ENCODE measurements at regions not wholly inside any gene's neighbourhood (a gene's known extent, or its start where the extent isn't known, plus 50 kb on each side); places are given as distances from the start of the nearest gene placed in this dataset.

GRCh38 chr7:16951483-16952080 is 69.8 kb upstream of the AGR3 start:
- no peak for DNase-seq
- no peak overlapping the region for H3K27ac Mint-ChIP-seq (ENCODE audit: unreplicated experiment)
- H3K36me3 Mint-ChIP-seq (ENCODE audit: insufficient read depth, unreplicated experiment), result peaks cover 5% of the 10 kb centered on the region
- H3K4me3 ChIP-seq (ENCODE audit: low read depth, low read length), result no peak overlapping the region
- no peaks in the 10 kb centered on the region for H3K4me1 ChIP-seq
- no peaks in the 10 kb centered on the region for H3K36me3 ChIP-seq (ENCODE audit: control insufficient read depth, insufficient read depth, low read length)
- intact Hi-C loops (cut with micrococcal nuclease; ENCODE audit: unreplicated experiment), result no loop called here
- H3K9me3 ChIP-seq, result peaks cover 30% of the 10 kb centered on the region
- H3K4me1 Mint-ChIP-seq (ENCODE audit: low read depth, unreplicated experiment), result no peaks in the 10 kb centered on the region
- no peaks in the 10 kb centered on the region for H3K27me3 Mint-ChIP-seq (ENCODE audit: insufficient read depth, unreplicated experiment)
- no peak overlapping the region for H3K4me3 Mint-ChIP-seq (ENCODE audit: unreplicated experiment)
- peaks cover 37% of the 10 kb centered on the region for H3K9me3 Mint-ChIP-seq (ENCODE audit: unreplicated experiment)
- H3K27me3 ChIP-seq (replicated peaks; ENCODE audit: control insufficient read depth, insufficient read depth, low read length), result no peaks in the 10 kb centered on the region
- CTCF ChIA-PET, result no interaction called here
- BruUV-seq (replicated peaks), result no TSS peak
- POLR2A ChIA-PET, result no interaction called here
- no peak for TF ChIP-seq CTCF (IDR thresholded peaks at IDR 0.05; ENCODE audit: insufficient read depth in 1 of 2, low read depth in 1 of 2, low read length in 1 of 2, severe bottlenecking in 1 of 2, unreplicated experiment in 1 of 2)

GRCh38 chr7:16954321-16954720 is 72.5 kb upstream of the AGR3 start:
- peaks cover 33% of the 10 kb centered on the region for H3K9me3 Mint-ChIP-seq (ENCODE audit: unreplicated experiment)
- H3K9me3 ChIP-seq, result peaks cover 8% of the 10 kb centered on the region
- H3K4me3 ChIP-seq (ENCODE audit: low read depth, low read length), result no peak overlapping the region
- intact Hi-C loops (cut with micrococcal nuclease; ENCODE audit: unreplicated experiment), result no loop called here
- H3K4me3 Mint-ChIP-seq (ENCODE audit: unreplicated experiment), result no peak overlapping the region
- H3K27ac Mint-ChIP-seq (ENCODE audit: unreplicated experiment), result no peak overlapping the region
- CTCF ChIA-PET, result no interaction called here
- no peaks in the 10 kb centered on the region for H3K36me3 Mint-ChIP-seq (ENCODE audit: insufficient read depth, unreplicated experiment)
- no peaks in the 10 kb centered on the region for H3K27me3 ChIP-seq (replicated peaks; ENCODE audit: control insufficient read depth, insufficient read depth, low read length)
- no peaks in the 10 kb centered on the region for H3K36me3 ChIP-seq (ENCODE audit: control insufficient read depth, insufficient read depth, low read length)
- no peak for TF ChIP-seq CTCF (IDR thresholded peaks at IDR 0.05; ENCODE audit: insufficient read depth in 1 of 2, low read depth in 1 of 2, low read length in 1 of 2, severe bottlenecking in 1 of 2, unreplicated experiment in 1 of 2)
- POLR2A ChIA-PET, result no interaction called here
- H3K4me1 Mint-ChIP-seq (ENCODE audit: low read depth, unreplicated experiment), result peaks cover 10% of the 10 kb centered on the region
- no peaks in the 10 kb centered on the region for H3K27me3 Mint-ChIP-seq (ENCODE audit: insufficient read depth, unreplicated experiment)
- DNase-seq, result no peak
- H3K4me1 ChIP-seq, result no peaks in the 10 kb centered on the region
- BruUV-seq (replicated peaks), result no TSS peak

- no peaks in the 10 kb centered on the region for H3K27me3 ChIP-seq (replicated peaks; ENCODE audit: control insufficient read depth, insufficient read depth, low read length)
- BruUV-seq (replicated peaks), result no TSS peak
- peaks cover 18% of the 10 kb centered on the region for H3K4me1 Mint-ChIP-seq (ENCODE audit: low read depth, unreplicated experiment)
- no peaks in the 10 kb centered on the region for H3K36me3 Mint-ChIP-seq (ENCODE audit: insufficient read depth, unreplicated experiment)
- no peaks in the 10 kb centered on the region for H3K9me3 ChIP-seq
- intact Hi-C loops (cut with micrococcal nuclease; ENCODE audit: unreplicated experiment), result no loop called here
- no peaks in the 10 kb centered on the region for H3K4me1 ChIP-seq
- H3K4me3 Mint-ChIP-seq (ENCODE audit: unreplicated experiment), result no peak overlapping the region
- H3K9me3 Mint-ChIP-seq (ENCODE audit: unreplicated experiment), result peaks cover 43% of the 10 kb centered on the region
- H3K27ac Mint-ChIP-seq (ENCODE audit: unreplicated experiment), result no peak overlapping the region
- no peak for TF ChIP-seq CTCF (IDR thresholded peaks at IDR 0.05; ENCODE audit: insufficient read depth in 1 of 2, low read depth in 1 of 2, low read length in 1 of 2, severe bottlenecking in 1 of 2, unreplicated experiment in 1 of 2)
- ChIA-PET CTCF (no interaction called here), POLR2A (no interaction called here)
- H3K4me3 ChIP-seq (ENCODE audit: low read depth, low read length), result no peak overlapping the region
- H3K27me3 Mint-ChIP-seq (ENCODE audit: insufficient read depth, unreplicated experiment), result no peaks in the 10 kb centered on the region
- H3K36me3 ChIP-seq (ENCODE audit: control insufficient read depth, insufficient read depth, low read length), result no peaks in the 10 kb centered on the region
- DNase-seq, result no peak
Measured at GRCh38 chr7:16958724-16959123, 76.9 kb upstream of the AGR3 start.
